ENCODE measurements at regions not wholly inside any gene's neighbourhood (a gene's known extent, or its start where the extent isn't known, plus 50 kb on each side); places are given as distances from the start of the nearest gene placed in this dataset.

- Histone ChIP-seq H3K9me3 (ENCODE audit: low read depth, low read length, poor library complexity, severe bottlenecking) (no peaks in the 10 kb centered on the region), H3K27ac (ENCODE audit: low read depth, low read length, poor library complexity, severe bottlenecking) (no peak overlapping the region), H3K36me3 (ENCODE audit: insufficient read depth, low read length, poor library complexity, severe bottlenecking) (no peaks in the 10 kb centered on the region), H3K4me1 (ENCODE audit: insufficient read depth, low read length, poor library complexity, severe bottlenecking) (no peaks in the 10 kb centered on the region), H3K27me3 (replicated peaks; ENCODE audit: insufficient read depth, low read depth, low read length, poor library complexity) (peaks cover 27% of the 10 kb centered on the region), H3K4me3 (ENCODE audit: low read depth, low read length, poor library complexity, severe bottlenecking) (no peak overlapping the region)
- DNase-seq (ENCODE audit: low spot score), result no peak
- no peak for TF ChIP-seq EZH2 (IDR thresholded peaks at IDR 0.05; ENCODE audit: borderline replicate concordance, low read depth, low read length, poor library complexity, severe bottlenecking)
- TF ChIP-seq, protein P1, sequence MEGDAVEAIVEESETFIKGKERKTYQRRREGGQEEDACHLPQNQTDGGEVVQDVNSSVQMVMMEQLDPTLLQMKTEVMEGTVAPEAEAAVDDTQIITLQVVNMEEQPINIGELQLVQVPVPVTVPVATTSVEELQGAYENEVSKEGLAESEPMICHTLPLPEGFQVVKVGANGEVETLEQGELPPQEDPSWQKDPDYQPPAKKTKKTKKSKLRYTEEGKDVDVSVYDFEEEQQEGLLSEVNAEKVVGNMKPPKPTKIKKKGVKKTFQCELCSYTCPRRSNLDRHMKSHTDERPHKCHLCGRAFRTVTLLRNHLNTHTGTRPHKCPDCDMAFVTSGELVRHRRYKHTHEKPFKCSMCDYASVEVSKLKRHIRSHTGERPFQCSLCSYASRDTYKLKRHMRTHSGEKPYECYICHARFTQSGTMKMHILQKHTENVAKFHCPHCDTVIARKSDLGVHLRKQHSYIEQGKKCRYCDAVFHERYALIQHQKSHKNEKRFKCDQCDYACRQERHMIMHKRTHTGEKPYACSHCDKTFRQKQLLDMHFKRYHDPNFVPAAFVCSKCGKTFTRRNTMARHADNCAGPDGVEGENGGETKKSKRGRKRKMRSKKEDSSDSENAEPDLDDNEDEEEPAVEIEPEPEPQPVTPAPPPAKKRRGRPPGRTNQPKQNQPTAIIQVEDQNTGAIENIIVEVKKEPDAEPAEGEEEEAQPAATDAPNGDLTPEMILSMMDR (conservative IDR thresholded peaks at IDR 0.05; ENCODE audit: low read depth, low read length), result no peak
- ChIA-PET CTCF (no interaction called here), POLR2A (ENCODE audit: low non-redundant PET) (no interaction called here)
- intact Hi-C loops (cut with micrococcal nuclease; ENCODE audit: unreplicated experiment), result no loop called here
- BruUV-seq (replicated peaks), result no TSS peak
Observed at GRCh38 chr12:4211372-4211771, 62.2 kb upstream of the CCND2 start.

- POLR2A ChIA-PET (ENCODE audit: low non-redundant PET), result no interaction called here
- no TSS peak for BruUV-seq (replicated peaks)
- H3K4me3 ChIP-seq (ENCODE audit: low read depth, low read length, poor library complexity, severe bottlenecking), result no peak overlapping the region
- TF ChIP-seq EZH2 (IDR thresholded peaks at IDR 0.05; ENCODE audit: borderline replicate concordance, low read depth, low read length, poor library complexity, severe bottlenecking), result no peak
- TF ChIP-seq, protein P1 (conservative IDR thresholded peaks at IDR 0.05; ENCODE audit: low read depth, low read length), result no peak
- H3K27ac ChIP-seq (ENCODE audit: low read depth, low read length, poor library complexity, severe bottlenecking), result no peak overlapping the region
- CTCF ChIA-PET, result no interaction called here
- no peaks in the 10 kb centered on the region for H3K9me3 ChIP-seq (ENCODE audit: low read depth, low read length, poor library complexity, severe bottlenecking)
- peaks cover 29% of the 10 kb centered on the region for H3K27me3 ChIP-seq (replicated peaks; ENCODE audit: insufficient read depth, low read depth, low read length, poor library complexity)
- no peak for DNase-seq (ENCODE audit: low spot score)
- no peaks in the 10 kb centered on the region for H3K4me1 ChIP-seq (ENCODE audit: insufficient read depth, low read length, poor library complexity, severe bottlenecking)
- intact Hi-C loops (cut with micrococcal nuclease; ENCODE audit: unreplicated experiment), result no loop called here
- H3K36me3 ChIP-seq (ENCODE audit: insufficient read depth, low read length, poor library complexity, severe bottlenecking), result no peaks in the 10 kb centered on the region
Observed at GRCh38 chr12:4210183-4210582, 63.4 kb upstream of the CCND2 start.

DNA sequence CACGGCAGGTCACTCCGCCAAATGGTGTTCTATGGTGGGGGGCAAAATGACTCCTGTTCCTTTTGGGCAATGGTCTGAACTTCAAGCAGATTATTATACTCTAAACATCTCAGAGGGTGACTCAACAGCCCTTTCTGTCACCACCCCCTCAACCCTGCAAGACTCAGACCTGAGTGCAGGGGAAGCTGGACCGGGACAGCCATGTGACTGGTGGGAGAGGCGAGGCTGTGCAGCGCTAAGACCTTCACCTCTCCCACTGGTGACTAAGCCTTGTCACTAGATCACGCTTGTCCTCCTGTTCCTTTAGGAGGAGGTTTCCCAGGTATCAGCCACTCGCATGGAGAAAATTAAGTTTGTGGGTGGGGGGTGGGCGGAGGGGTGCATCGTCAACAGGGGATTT lies 67.1 kb upstream of the CCND2 start:
- Histone ChIP-seq H3K4me1 (ENCODE audit: insufficient read depth, low read length, poor library complexity, severe bottlenecking) (no peaks in the 10 kb centered on the region), H3K9me3 (ENCODE audit: low read depth, low read length, poor library complexity, severe bottlenecking) (no peaks in the 10 kb centered on the region), H3K36me3 (ENCODE audit: insufficient read depth, low read length, poor library complexity, severe bottlenecking) (no peaks in the 10 kb centered on the region), H3K27me3 (replicated peaks; ENCODE audit: insufficient read depth, low read depth, low read length, poor library complexity) (peaks cover 55% of the 10 kb centered on the region), H3K27ac (ENCODE audit: low read depth, low read length, poor library complexity, severe bottlenecking) (no peak overlapping the region), H3K4me3 (ENCODE audit: low read depth, low read length, poor library complexity, severe bottlenecking) (no peak overlapping the region)
- POLR2A ChIA-PET (ENCODE audit: low non-redundant PET), result no interaction called here
- no TSS peak for BruUV-seq (replicated peaks)
- CTCF ChIA-PET, result no interaction called here
- no peak for TF ChIP-seq EZH2 (IDR thresholded peaks at IDR 0.05; ENCODE audit: borderline replicate concordance, low read depth, low read length, poor library complexity, severe bottlenecking)
- TF ChIP-seq, protein P1 (conservative IDR thresholded peaks at IDR 0.05; ENCODE audit: low read depth, low read length), result no peak
- intact Hi-C loops (cut with micrococcal nuclease; ENCODE audit: unreplicated experiment), result no loop called here
- DNase-seq (ENCODE audit: low spot score), result no peak

Measured in A673 (cell line).